ENCODE measurements at regions not wholly inside any gene's neighbourhood (a gene's known extent, or its start where the extent isn't known, plus 50 kb on each side); places are given as distances from the start of the nearest gene placed in this dataset.

DNA sequence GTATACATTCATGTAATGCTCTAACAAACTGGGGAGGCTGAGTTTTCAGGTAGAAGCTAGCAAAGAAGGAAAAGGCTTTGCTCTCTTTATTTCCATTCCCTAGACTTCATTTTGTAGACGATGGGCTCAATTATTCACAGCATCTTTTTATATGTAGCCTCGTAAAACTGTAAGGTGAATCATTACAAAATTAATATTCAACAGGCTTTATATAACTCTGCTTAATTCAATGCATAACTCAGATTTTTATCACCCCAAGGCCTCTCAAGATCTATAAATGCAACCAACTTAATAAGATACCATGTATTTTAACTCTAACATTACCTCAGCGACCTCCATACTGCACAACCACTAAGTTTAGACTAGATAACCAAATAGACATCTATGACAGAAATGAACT, 63.0 kb upstream of the FRMD4B start (continued):
- no peak for TF ChIP-seq LARP7 (IDR thresholded peaks at IDR 0.05)
- TF ChIP-seq ZSCAN29 (IDR thresholded peaks at IDR 0.05) = no peak
- TF ChIP-seq MTA3 (IDR thresholded peaks at IDR 0.05; ENCODE audit: borderline replicate concordance, low read length) = no peak
- TF ChIP-seq, protein P1, sequence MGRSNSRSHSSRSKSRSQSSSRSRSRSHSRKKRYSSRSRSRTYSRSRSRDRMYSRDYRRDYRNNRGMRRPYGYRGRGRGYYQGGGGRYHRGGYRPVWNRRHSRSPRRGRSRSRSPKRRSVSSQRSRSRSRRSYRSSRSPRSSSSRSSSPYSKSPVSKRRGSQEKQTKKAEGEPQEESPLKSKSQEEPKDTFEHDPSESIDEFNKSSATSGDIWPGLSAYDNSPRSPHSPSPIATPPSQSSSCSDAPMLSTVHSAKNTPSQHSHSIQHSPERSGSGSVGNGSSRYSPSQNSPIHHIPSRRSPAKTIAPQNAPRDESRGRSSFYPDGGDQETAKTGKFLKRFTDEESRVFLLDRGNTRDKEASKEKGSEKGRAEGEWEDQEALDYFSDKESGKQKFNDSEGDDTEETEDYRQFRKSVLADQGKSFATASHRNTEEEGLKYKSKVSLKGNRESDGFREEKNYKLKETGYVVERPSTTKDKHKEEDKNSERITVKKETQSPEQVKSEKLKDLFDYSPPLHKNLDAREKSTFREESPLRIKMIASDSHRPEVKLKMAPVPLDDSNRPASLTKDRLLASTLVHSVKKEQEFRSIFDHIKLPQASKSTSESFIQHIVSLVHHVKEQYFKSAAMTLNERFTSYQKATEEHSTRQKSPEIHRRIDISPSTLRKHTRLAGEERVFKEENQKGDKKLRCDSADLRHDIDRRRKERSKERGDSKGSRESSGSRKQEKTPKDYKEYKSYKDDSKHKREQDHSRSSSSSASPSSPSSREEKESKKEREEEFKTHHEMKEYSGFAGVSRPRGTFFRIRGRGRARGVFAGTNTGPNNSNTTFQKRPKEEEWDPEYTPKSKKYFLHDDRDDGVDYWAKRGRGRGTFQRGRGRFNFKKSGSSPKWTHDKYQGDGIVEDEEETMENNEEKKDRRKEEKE (IDR thresholded peaks at IDR 0.05) = no peak
- TF ChIP-seq CBX5 (IDR thresholded peaks at IDR 0.05; ENCODE audit: low read depth) = no peak
- TF ChIP-seq NR2C1 (IDR thresholded peaks at IDR 0.05) = no peak
- TF ChIP-seq, protein P2, sequence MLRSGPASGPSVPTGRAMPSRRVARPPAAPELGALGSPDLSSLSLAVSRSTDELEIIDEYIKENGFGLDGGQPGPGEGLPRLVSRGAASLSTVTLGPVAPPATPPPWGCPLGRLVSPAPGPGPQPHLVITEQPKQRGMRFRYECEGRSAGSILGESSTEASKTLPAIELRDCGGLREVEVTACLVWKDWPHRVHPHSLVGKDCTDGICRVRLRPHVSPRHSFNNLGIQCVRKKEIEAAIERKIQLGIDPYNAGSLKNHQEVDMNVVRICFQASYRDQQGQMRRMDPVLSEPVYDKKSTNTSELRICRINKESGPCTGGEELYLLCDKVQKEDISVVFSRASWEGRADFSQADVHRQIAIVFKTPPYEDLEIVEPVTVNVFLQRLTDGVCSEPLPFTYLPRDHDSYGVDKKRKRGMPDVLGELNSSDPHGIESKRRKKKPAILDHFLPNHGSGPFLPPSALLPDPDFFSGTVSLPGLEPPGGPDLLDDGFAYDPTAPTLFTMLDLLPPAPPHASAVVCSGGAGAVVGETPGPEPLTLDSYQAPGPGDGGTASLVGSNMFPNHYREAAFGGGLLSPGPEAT (IDR thresholded peaks at IDR 0.05; ENCODE audit: low read depth) = no peak
- TF ChIP-seq SMC3 (IDR thresholded peaks at IDR 0.05; ENCODE audit: borderline replicate concordance, low read length) = no peak
- TF ChIP-seq SKIL (IDR thresholded peaks at IDR 0.05; ENCODE audit: low read depth, poor library complexity, severe bottlenecking) = no peak
